HG02884 (cell line): ENCODE measurements at regions not wholly inside any gene's neighbourhood (a gene's known extent, or its start where the extent isn't known, plus 50 kb on each side); places are given as distances from the start of the nearest gene placed in this dataset.

Experiments
- ATAC-seq: cut with Tn5 transposase; IDR thresholded peaks from one replicate; pipeline ENCODE4 v1.9.1; 2021; ENCODE audit warnings: mild to moderate bottlenecking, moderate library complexity; ENCODE audit not compliant: unreplicated experiment

- ATAC-seq: no peak
Observed at GRCh38 chr4:153034681-153035080, 98.6 kb downstream of the FHDC1 start.

GRCh38 chr4:153036931-153037482, 100.9 kb downstream of the FHDC1 start:
- ATAC-seq: no peak

DNA sequence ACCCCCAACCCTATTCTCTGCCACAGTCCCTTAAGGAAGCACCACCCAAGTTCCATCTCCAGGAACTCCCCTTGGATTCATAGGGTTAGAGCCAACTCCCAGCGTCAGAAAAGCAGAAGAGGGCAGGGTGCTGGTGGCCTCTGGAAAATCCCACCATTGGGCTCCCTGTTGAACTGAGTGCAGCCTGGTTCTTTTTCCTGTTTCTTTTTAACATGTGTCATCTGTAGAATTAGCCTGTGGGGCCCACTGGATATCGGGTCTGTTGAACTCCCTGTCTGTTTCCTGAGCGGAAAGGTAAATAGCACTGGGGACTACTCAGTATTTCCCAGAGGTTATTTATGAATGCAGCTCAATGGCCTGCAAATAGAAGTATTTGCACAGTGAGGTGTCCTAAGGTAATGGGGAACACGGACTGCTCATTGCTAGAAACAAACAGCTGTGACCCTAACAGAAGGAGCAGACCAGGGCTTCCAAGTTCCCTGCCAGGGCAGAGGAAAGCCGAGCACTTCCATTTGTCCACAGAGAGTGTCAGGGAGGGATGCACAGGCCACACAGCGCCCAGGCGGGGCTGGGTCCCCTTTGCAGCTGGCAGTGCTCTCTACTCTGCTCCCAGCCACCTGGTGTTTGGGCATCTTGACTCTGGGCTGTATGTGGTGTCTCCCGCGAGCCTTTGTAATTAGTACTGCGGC, 102.6 kb downstream of the FHDC1 start:
- no peak for ATAC-seq

DNA sequence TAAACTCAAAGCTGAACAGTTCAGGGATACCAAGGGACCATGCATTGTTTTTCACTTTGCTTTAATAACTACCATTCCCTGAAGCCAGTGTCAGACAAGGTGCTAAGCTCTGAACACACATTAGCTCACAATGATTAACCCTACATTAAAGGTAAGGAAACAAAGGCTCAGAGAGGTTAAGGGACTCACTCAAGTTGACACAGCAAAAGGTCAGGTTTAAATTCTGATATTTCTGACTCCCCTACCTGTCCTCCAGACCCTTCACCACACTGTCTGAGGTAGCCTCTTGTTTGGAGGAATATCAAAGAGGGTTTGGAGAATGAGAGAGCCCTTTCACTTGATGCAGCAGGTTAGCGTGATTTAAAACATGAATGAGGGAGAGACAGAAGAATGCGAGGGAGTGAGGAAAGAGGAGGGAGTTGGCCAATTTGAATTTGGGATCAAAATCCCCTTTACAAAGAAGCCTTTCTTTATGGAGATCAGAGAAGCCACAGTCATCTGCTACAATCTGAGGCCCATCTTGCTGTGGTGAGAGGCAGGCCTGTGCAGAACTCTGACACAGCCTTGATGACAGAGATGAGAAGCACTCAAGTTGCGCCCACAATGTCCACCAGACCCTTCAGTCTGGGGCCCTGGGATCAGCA, 103.5 kb downstream of the FHDC1 start:
- no peak for ATAC-seq

DNA sequence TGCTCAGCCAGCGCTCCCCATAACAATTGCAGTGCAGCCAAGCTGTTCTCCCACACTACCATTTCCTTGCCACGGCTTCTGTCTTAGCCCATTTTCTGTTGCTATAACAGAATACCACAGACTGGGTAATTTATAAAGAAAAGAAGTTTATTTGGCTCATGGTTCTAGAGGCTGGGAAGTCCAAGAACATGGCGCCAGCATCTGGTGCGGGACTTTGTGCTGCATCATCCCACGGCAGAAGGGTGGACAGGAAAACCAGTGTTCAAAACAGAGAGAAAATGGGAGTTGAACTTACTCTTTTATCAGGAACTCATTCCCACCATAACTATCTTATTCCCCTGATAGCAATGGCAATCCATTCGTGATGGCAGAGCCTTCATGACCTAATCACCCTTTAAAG, 104.6 kb downstream of the FHDC1 start:
- ATAC-seq: no peak

GRCh38 chr4:153044036-153044435, 107.9 kb downstream of the FHDC1 start:
- no peak for ATAC-seq

GRCh38 chr4:153045111-153045982, 109.2 kb downstream of the FHDC1 start:
- peak; percentile 84 for ATAC-seq

DNA sequence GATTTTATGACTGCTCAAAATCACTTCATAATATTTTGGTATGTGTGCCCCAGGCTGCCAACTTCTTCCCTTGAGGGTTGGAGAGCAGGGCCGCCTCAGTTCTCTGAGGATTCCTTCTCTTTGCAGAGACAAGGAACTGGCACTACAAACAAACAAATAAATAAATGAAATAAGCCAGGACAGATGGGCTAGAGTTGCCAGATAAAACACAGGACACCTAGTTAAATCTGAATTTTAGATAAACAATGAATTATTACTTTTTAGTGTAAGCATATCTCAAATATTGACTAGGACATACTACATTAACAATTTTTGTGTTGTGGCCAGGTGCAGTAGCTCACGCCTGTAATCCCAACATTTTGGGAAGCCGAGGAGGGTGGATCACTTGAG, 122.5 kb downstream of the FHDC1 start:
- no peak for ATAC-seq

DNA sequence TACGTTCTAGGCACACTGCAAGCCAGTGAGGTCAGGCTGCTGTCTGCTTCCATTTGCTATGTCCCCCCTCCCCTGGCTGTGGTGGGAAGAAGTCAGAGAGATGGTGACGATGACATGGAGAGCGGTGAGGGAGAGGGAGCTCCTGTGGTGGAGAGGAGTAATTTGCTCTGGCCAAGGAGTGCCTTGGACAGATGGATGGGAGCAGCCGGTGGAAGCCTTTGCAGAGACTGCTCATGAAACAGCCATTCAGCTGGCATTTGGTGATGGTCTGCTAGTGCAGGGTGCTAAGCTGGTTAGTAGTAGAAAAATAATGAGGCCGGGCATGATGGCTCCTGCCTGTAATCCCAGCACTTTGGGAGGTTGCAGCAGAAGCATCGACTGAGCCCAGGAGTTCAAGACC, 124.1 kb downstream of the FHDC1 start:
- ATAC-seq: no peak

DNA sequence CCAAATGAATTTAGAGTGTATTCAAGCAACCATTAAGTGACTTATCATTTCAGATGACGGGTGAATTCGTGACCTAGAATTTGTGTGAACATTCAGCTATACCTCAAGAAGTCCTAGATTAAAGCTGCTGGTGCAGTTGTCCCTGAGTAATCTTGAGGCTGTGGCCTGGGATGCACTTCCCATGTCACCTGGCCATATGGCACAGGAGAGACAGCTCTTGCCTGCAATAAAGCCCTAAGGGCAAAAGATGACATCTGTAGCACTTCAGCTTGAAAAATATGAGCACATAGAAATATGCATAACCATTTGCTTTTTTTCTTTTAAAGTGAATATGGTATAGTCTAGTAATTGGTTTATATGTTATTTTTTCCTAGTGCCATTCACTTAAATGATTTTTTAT, 125.8 kb downstream of the FHDC1 start:
- ATAC-seq: no peak

GRCh38 chr4:153062652-153063168, 126.6 kb downstream of the FHDC1 start:
- ATAC-seq: no peak

GRCh38 chr4:153063490-153063889, 127.4 kb downstream of the FHDC1 start:
- no peak for ATAC-seq

- no peak for ATAC-seq
Observed at GRCh38 chr4:153064571-153064970, 128.4 kb downstream of the FHDC1 start.

GRCh38 chr4:153065276-153065675, 129.2 kb downstream of the FHDC1 start:
- no peak for ATAC-seq

- ATAC-seq: no peak
Observed at GRCh38 chr4:153067376-153067775, 131.3 kb downstream of the FHDC1 start.

- ATAC-seq: no peak
Observed at GRCh38 chr4:153068751-153069150, 132.6 kb downstream of the FHDC1 start.

DNA sequence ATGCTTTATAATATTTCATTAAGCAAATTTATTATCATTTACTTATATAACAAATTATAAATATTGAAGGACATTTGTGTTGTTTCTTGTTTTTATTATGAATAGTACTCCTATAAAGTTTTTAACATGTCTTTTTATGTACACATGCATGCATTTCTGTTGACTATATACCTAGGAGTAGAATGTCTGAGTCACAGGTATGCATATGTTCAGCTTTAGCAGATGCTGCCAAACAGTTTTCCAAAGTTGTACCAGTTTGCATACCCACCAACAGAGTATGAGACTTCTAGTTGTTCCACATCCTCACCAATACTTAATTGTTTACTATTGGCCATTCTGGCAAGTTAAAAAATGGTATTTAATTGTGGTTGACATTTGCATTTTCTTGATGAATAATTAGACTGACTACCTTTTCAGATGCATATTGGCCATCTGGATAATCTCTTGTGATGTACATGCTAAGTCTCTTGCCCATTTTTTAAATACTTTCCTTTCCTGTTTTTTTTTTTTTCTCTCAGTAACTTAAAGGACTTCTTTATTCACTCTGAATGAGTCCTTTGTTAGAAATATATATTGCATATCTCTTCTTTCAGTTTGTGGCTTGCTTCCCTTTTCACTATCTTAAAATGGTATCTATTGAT, 132.2 kb upstream of the TRIM2 start:
- ATAC-seq: no peak

DNA sequence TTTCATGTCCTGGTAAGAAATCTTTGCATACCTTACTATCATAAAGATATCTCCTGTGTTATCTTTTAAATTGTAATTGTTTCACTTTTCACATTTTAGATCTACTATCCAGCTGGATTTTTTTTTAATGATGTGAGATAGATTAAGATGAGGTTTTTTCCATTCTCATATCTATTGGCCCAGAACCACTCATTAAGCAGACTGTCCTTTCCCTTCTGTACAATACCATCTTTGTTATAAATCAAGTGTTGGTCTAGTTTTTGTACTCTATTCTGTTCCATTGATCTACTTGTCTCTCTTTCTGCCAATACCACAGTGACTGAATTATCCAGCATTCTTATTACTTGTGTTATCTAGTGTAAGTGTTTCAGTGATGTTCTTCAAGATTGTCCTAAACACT, 131.6 kb upstream of the TRIM2 start:
- ATAC-seq: no peak

GRCh38 chr4:153074486-153074885, 129.8 kb upstream of the TRIM2 start:
- ATAC-seq: no peak

DNA sequence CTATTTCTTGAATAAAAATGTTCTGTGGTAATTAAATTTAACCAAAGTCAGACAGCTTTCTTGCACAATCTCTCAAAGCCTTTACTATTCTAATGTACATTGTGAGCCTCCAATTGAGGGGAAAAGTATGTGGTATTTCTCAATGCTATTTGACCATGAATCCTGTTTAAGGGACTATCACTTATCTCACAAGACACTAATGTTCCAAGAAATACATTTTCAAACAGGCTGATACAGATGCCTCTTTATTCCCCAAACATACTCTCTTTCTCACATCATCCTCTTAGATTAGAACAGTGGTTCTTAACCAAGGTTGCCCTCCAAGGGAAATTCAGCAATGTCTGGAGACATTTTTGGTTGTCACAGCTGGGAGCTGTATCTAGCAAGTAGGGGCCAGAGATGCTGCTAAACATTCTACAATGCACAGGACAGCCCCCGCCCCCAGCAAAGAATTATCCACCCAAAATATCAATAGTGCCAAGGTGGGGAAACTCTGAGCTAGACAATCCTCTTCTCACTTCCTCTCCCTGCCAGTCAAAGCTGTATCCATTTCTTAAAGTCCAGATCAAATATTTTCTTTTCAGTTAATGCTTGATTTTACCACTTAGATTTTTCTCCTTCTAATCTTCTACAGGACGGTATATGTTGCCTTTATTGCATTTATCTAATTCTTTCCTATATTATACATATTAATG, 129.2 kb upstream of the TRIM2 start:
- no peak for ATAC-seq
